H1 (cell line): ENCODE measurements at regions not wholly inside any gene's neighbourhood (a gene's known extent, or its start where the extent isn't known, plus 50 kb on each side); places are given as distances from the start of the nearest gene placed in this dataset.

Source experiments
- CTCF ChIA-PET: fragments of 300-600 bp; sonication (Branson Sonifier 250); formaldehyde crosslinking; loops from one replicate; lab custom pipeline; 2021; ENCODE audit not compliant: partially characterized antibody; lab: Charles Lee
- POLR2A ChIA-PET: fragments of 300-600 bp; sonication (Branson Sonifier 250); formaldehyde crosslinking; loops from one replicate; lab custom pipeline; 2021; ENCODE audit warnings: inconsistent platforms; ENCODE audit not compliant: partially characterized antibody; lab: Charles Lee
- DNase-seq, 2 experiments: peaks; one replicate each; pipeline versions ENCODE4 v3.0.0 to v3.0.0-alpha.2; 2010 to 2022; ENCODE audit warnings: low spot score in 2 of 2, low read depth in 1 of 2, mixed read lengths in 1 of 2
- FAIRE-seq: peaks from 2 replicates; lab custom pipeline; 2011; peaks lifted over from hg19 to GRCh38; lab: Jason Lieb, UNC
- H2AFZ ChIP-seq: 2 replicates; pipeline ENCODE4 v1.8.1; 2012; ENCODE audit warnings: low read length, inconsistent platforms
- H2AK5ac ChIP-seq: 2 replicates; pipeline ENCODE4 v1.6.1; 2013; ENCODE audit warnings: low read depth, low read length
- H2BK120ac ChIP-seq: replicated peaks from 2 replicates; pipeline ENCODE3; 2013; ENCODE audit warnings: low read depth, low read length, inconsistent platforms
- H2BK12ac ChIP-seq: 2 replicates; pipeline ENCODE4 v1.6.1; 2013; ENCODE audit warnings: low read depth, low read length
- H2BK15ac ChIP-seq: 2 replicates; pipeline ENCODE4 v1.6.1; 2013; ENCODE audit warnings: low read length
- H2BK20ac ChIP-seq: 2 replicates; pipeline ENCODE4 v1.6.1; 2013; ENCODE audit warnings: low read length
- H2BK5ac ChIP-seq: 2 replicates; pipeline ENCODE4 v1.6.1; 2013; ENCODE audit warnings: low read depth, low read length
- H3K14ac ChIP-seq: 2 replicates; pipeline ENCODE4 v1.6.1; 2013; ENCODE audit warnings: inconsistent platforms; ENCODE audit not compliant: insufficient read length
- H3K18ac ChIP-seq: 2 replicates; pipeline ENCODE4 v1.6.1; 2013; ENCODE audit warnings: low read length; ENCODE audit errors: extremely low read depth
- H3K23ac ChIP-seq: 2 replicates; pipeline ENCODE4 v1.6.1; 2013; ENCODE audit warnings: inconsistent platforms; ENCODE audit not compliant: insufficient read length
- H3K23me2 ChIP-seq: 2 replicates; pipeline ENCODE4 v1.6.1; 2013; ENCODE audit warnings: low read depth, low read length
- H3K27ac ChIP-seq: 2 replicates; pipeline ENCODE4 v1.6.1; 2011; ENCODE audit warnings: low read depth, low read length, inconsistent platforms
- H3K27me3 ChIP-seq, 4 experiments: replicated peaks in 1 of 4; 1 replicate in 1 of 4; 2 replicates in 3 of 4; pipeline versions ENCODE4 v1.6.1 to v1.8.1; 2011 to 2013; ENCODE audit warnings: low read length in 3 of 4, mild to moderate bottlenecking in 3 of 4, inconsistent platforms in 2 of 4, mixed read lengths in 2 of 4, moderate library complexity in 1 of 4; ENCODE audit not compliant: control insufficient read depth in 3 of 4, insufficient read depth in 3 of 4; ENCODE audit errors: extremely low read depth in 1 of 4
- H3K36me3 ChIP-seq, 4 experiments: 2 replicates each; pipeline versions ENCODE4 v1.6.1 to v1.8.1; 2011 to 2013; ENCODE audit warnings: mild to moderate bottlenecking in 4 of 4, low read length in 3 of 4, moderate library complexity in 2 of 4, control low read depth in 1 of 4, inconsistent platforms in 1 of 4; ENCODE audit not compliant: insufficient read depth in 4 of 4, control insufficient read depth in 2 of 4
- H3K4ac ChIP-seq: replicated peaks from 2 replicates; pipeline ENCODE3; 2013; ENCODE audit warnings: low read length, low read depth, mixed read lengths, inconsistent platforms; ENCODE audit not compliant: insufficient read length
- H3K4me1 ChIP-seq, 4 experiments: replicated peaks in 1 of 4; 1 replicate in 1 of 4; 2 replicates in 3 of 4; pipeline versions ENCODE4 v1.6.1 to v1.8.1; 2011 to 2013; ENCODE audit warnings: low read length in 3 of 4, inconsistent platforms in 2 of 4, mixed read lengths in 1 of 4; ENCODE audit not compliant: insufficient read depth in 4 of 4, control insufficient read depth in 3 of 4
- H3K4me2 ChIP-seq, 2 experiments: 2 replicates each; pipeline versions ENCODE4 v1.6.1 to v1.8.1; 2011 to 2013; ENCODE audit warnings: low read depth in 2 of 2, low read length in 2 of 2, control low read depth in 1 of 2, inconsistent platforms in 1 of 2, mild to moderate bottlenecking in 1 of 2; ENCODE audit not compliant: insufficient read depth in 1 of 2
- H3K4me3 ChIP-seq, 4 experiments: fragments of 200-600, 300-600 bp in 1 of 4; sonication (generic), shearing (Covaris generic), sonication (Bioruptor Twin) in 1 of 4; 2 replicates each; pipeline versions ENCODE4 v1.5.1 to v1.8.1; 2011 to 2016; ENCODE audit warnings: low read length in 4 of 4, low read depth in 3 of 4, control low read depth in 2 of 4, inconsistent platforms in 2 of 4, mild to moderate bottlenecking in 2 of 4, mixed read lengths in 1 of 4, moderate library complexity in 1 of 4; ENCODE audit not compliant: insufficient read depth in 2 of 4; ENCODE audit errors: extremely low read depth in 1 of 4
- H3K56ac ChIP-seq: replicated peaks from 2 replicates; pipeline ENCODE3; 2013; ENCODE audit warnings: low read depth, mild to moderate bottlenecking, mixed read lengths, low read length, inconsistent platforms; ENCODE audit not compliant: insufficient read length
- H3K79me1 ChIP-seq: 2 replicates; pipeline ENCODE4 v1.6.1; 2013; ENCODE audit warnings: low read depth, low read length, control low read depth
- H3K79me2 ChIP-seq, 2 experiments: 2 replicates each; pipeline versions ENCODE4 v1.6.1 to v1.8.1; 2012 to 2013; ENCODE audit warnings: low read length in 2 of 2, mild to moderate bottlenecking in 2 of 2, inconsistent platforms in 1 of 2; ENCODE audit not compliant: insufficient read depth in 2 of 2, control insufficient read depth in 1 of 2
- H3K9ac ChIP-seq, 4 experiments: replicated peaks in 1 of 4; 1 replicate in 1 of 4; 2 replicates in 3 of 4; pipeline versions ENCODE4 v1.6.1 to v1.8.1; 2011 to 2013; ENCODE audit warnings: low read depth in 3 of 4, low read length in 3 of 4, control low read depth in 2 of 4, mild to moderate bottlenecking in 2 of 4, moderate library complexity in 2 of 4, inconsistent platforms in 1 of 4; ENCODE audit errors: extremely low read depth in 1 of 4
- H3K9me3 ChIP-seq, 2 experiments: 2 replicates each; pipeline versions ENCODE4 v1.6.1 to v1.8.1; 2012 to 2013; ENCODE audit warnings: mild to moderate bottlenecking in 2 of 2, moderate library complexity in 2 of 2, control low read depth in 1 of 2, inconsistent platforms in 1 of 2, low read depth in 1 of 2, low read length in 1 of 2, mixed read lengths in 1 of 2; ENCODE audit not compliant: insufficient read depth in 2 of 2
- H4K20me1 ChIP-seq, 2 experiments: replicated peaks in 1 of 2; 2 replicates each; pipeline versions ENCODE3 to v1.8.1; 2011 to 2013; ENCODE audit warnings: inconsistent platforms in 2 of 2, low read length in 2 of 2, mild to moderate bottlenecking in 1 of 2; ENCODE audit not compliant: insufficient read depth in 2 of 2, control insufficient read depth in 1 of 2
- H4K5ac ChIP-seq: 2 replicates; pipeline ENCODE4 v1.6.1; 2013; ENCODE audit warnings: low read length, low read depth, mixed read lengths, inconsistent platforms; ENCODE audit not compliant: insufficient read length
- H4K8ac ChIP-seq: 2 replicates; pipeline ENCODE4 v1.8.0; 2013; ENCODE audit warnings: mild to moderate bottlenecking, moderate library complexity, low read length, inconsistent platforms; ENCODE audit not compliant: insufficient read depth; ENCODE audit errors: extremely low read depth
- H4K91ac ChIP-seq: replicated peaks from 2 replicates; pipeline ENCODE3; 2013; ENCODE audit warnings: low read length, mixed read lengths, inconsistent platforms; ENCODE audit not compliant: insufficient read length
- BRCA1 ChIP-seq: IDR thresholded peaks from 2 replicates; pipeline ENCODE4 v1.6.1; 2012; ENCODE audit warnings: low read depth, low read length, improper control_type of control experiment
- CHD1 ChIP-seq: IDR thresholded peaks from 2 replicates; pipeline ENCODE4 v1.6.1; 2012; ENCODE audit warnings: low read depth, low read length, improper control_type of control experiment
- CHD2 ChIP-seq: IDR thresholded peaks from 2 replicates; pipeline ENCODE4 v1.6.1; 2012; ENCODE audit warnings: low read length, improper control_type of control experiment
- EZH2 ChIP-seq: fragments of 200-600 bp; sonication (generic); IDR thresholded peaks from 2 replicates; pipeline ENCODE4 v1.7.1; 2012; ENCODE audit warnings: low read depth, mild to moderate bottlenecking, moderate library complexity, low read length, inconsistent platforms; ENCODE audit not compliant: severe bottlenecking
- KDM4A ChIP-seq: IDR thresholded peaks from one replicate; pipeline ENCODE4 v1.7.1; 2012; ENCODE audit warnings: low read depth, mild to moderate bottlenecking, moderate library complexity, low read length, inconsistent platforms; ENCODE audit not compliant: severe bottlenecking
- RFX5 ChIP-seq: IDR thresholded peaks from 2 replicates; pipeline ENCODE4 v1.6.1; 2011; ENCODE audit warnings: low read depth, low read length, improper control_type of control experiment, borderline replicate concordance
- SIRT6 ChIP-seq: IDR thresholded peaks from one replicate; pipeline ENCODE4 v1.7.1; 2012; ENCODE audit warnings: low read length, inconsistent platforms
- TAF7 ChIP-seq: optimal IDR thresholded peaks from 2 replicates; pipeline ENCODE3; 2011; ENCODE audit warnings: low read depth, mild to moderate bottlenecking, inconsistent platforms, low read length, moderate library complexity, borderline replicate concordance
- TCF12 ChIP-seq: IDR thresholded peaks from 2 replicates; pipeline ENCODE4 v1.6.1; 2011; ENCODE audit warnings: low read depth, mild to moderate bottlenecking, low read length
- YY1 ChIP-seq: IDR thresholded peaks from 2 replicates; pipeline ENCODE4 v1.6.1; 2011; ENCODE audit warnings: low read depth, mild to moderate bottlenecking, low read length
- WGBS, 2 experiments: shearing (Covaris generic) in 1 of 2; methylation state at CpG; one replicate each; pipeline versions ENCODE4 v1.1.6 to v1.1.7; 2013 to 2015; ENCODE audit warnings: low lambda C conversion rate in 2 of 2, mixed read lengths in 2 of 2, inconsistent platforms in 1 of 2, low coverage in 1 of 2, missing lambda C conversion rate in 1 of 2; ENCODE audit not compliant: insufficient replicate concordance in 2 of 2, insufficient coverage in 1 of 2, insufficient read length in 1 of 2; ENCODE audit errors: extremely low coverage in 1 of 2, missing lambda C conversion rate in 1 of 2; 5-methylcytosine and 5-hydroxymethylcytosine counted together
- TF ChIP-seq, protein P1 (sequence below), 3 experiments: IDR thresholded peaks; 1 replicate in 2 of 3; 2 replicates in 1 of 3; pipeline versions ENCODE4 v1.5.1 to v1.6.1; 2011; ENCODE audit warnings: low read length in 3 of 3, mild to moderate bottlenecking in 3 of 3, inconsistent platforms in 2 of 3, low read depth in 1 of 3, moderate library complexity in 1 of 3; ENCODE audit not compliant: insufficient read depth in 1 of 3; ENCODE audit errors: control extremely low read depth in 1 of 3
- TF ChIP-seq, protein P2 (sequence below): IDR thresholded peaks from 2 replicates; pipeline ENCODE4 v1.6.1; 2012; ENCODE audit warnings: inconsistent platforms

DNA sequence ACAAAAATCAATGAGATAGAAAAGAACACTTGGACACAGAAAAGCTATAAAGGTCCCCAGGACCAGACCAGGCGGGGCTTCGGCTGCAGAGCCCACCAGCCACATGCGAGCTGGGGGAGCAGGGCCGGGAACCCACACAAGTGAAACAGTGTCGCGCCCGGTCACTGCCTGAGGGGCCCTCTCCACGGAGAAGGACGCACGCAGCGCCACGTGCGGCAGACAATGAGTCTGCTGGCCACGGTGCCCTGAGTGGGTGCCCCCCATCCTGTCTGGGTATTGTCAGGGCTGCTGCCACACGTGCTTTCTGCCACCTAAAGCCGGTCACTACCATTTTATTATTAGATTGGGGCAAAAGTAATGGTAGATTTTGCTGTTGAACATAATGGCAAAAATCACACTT lies 207.9 kb upstream of the HDAC4 start:
- H3K4me3 ChIP-seq, result no peak overlapping the region
- H3K23me2 ChIP-seq, result no peaks in the 10 kb centered on the region
- no peak overlapping the region for H2AFZ ChIP-seq
- no peaks in the 10 kb centered on the region for H3K79me2 ChIP-seq
- no peak overlapping the region for H2BK20ac ChIP-seq
- no peaks in the 10 kb centered on the region for H3K79me1 ChIP-seq
- no peaks in the 10 kb centered on the region for H3K27me3 ChIP-seq
- H2BK5ac ChIP-seq, result no peak overlapping the region
- no peak overlapping the region for H3K14ac ChIP-seq
- H3K9ac ChIP-seq, result no peak overlapping the region
- CTCF ChIA-PET, result no interaction called here
- no peak overlapping the region for H2AK5ac ChIP-seq
- H2BK15ac ChIP-seq, result no peak overlapping the region
- no peak overlapping the region for H4K8ac ChIP-seq
- H3K23ac ChIP-seq, result no peak overlapping the region
- H3K27ac ChIP-seq, result no peak overlapping the region
- no peak overlapping the region for H4K5ac ChIP-seq
- no peak overlapping the region for H3K4ac ChIP-seq
- DNase-seq, result no peak
- no peaks in the 10 kb centered on the region for H4K20me1 ChIP-seq
- no peak overlapping the region for H4K91ac ChIP-seq
- H2BK12ac ChIP-seq, result no peak overlapping the region
- no peak overlapping the region for H3K18ac ChIP-seq
- no peak for FAIRE-seq
- WGBS, 2 experiments, result 97% methylated on average over 16 of the region's 16 CpGs; no CpG with 5 or more reads in 1 of the 2 experiments
- no peak overlapping the region for H2BK120ac ChIP-seq
- no peak overlapping the region for H3K56ac ChIP-seq
- H3K9me3 ChIP-seq, result no peaks in the 10 kb centered on the region; a peak in 1 of 4 replicates
- H3K4me2 ChIP-seq, result no peak overlapping the region
- POLR2A ChIA-PET, result no interaction called here
- H3K36me3 ChIP-seq, result no peaks in the 10 kb centered on the region
- peaks cover 0 to 8% (median 3%) of the 10 kb centered on the region in 4 experiments; a peak in 5 of 7 replicates for H3K4me1 ChIP-seq
- TF ChIP-seq EZH2 (no peak), CHD2 (no peak), CHD1 (no peak), BRCA1 (no peak), YY1 (no peak), KDM4A (no peak), TCF12 (no peak), RFX5 (no peak), TAF7 (no peak), SIRT6 (no peak)
- TF ChIP-seq, protein P1, sequence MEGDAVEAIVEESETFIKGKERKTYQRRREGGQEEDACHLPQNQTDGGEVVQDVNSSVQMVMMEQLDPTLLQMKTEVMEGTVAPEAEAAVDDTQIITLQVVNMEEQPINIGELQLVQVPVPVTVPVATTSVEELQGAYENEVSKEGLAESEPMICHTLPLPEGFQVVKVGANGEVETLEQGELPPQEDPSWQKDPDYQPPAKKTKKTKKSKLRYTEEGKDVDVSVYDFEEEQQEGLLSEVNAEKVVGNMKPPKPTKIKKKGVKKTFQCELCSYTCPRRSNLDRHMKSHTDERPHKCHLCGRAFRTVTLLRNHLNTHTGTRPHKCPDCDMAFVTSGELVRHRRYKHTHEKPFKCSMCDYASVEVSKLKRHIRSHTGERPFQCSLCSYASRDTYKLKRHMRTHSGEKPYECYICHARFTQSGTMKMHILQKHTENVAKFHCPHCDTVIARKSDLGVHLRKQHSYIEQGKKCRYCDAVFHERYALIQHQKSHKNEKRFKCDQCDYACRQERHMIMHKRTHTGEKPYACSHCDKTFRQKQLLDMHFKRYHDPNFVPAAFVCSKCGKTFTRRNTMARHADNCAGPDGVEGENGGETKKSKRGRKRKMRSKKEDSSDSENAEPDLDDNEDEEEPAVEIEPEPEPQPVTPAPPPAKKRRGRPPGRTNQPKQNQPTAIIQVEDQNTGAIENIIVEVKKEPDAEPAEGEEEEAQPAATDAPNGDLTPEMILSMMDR (IDR thresholded peaks at IDR 0.05; ENCODE audit: control extremely low read depth in 1 of 3, insufficient read depth in 1 of 3, low read depth in 1 of 3, low read length in 3 of 3), result no peak
- TF ChIP-seq, protein P2, sequence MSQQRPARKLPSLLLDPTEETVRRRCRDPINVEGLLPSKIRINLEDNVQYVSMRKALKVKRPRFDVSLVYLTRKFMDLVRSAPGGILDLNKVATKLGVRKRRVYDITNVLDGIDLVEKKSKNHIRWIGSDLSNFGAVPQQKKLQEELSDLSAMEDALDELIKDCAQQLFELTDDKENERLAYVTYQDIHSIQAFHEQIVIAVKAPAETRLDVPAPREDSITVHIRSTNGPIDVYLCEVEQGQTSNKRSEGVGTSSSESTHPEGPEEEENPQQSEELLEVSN, result no peak
